ENCODE measurements at regions not wholly inside any gene's neighbourhood (a gene's known extent, or its start where the extent isn't known, plus 50 kb on each side); places are given as distances from the start of the nearest gene placed in this dataset.

- H3K4me3 ChIP-seq (ENCODE audit: control insufficient read depth in 1 of 7, extremely low read depth in 1 of 7, insufficient read depth in 4 of 7, low read depth in 2 of 7, low read length in 6 of 7), result no peak overlapping the region
- no peaks in the 10 kb centered on the region for H3K36me3 ChIP-seq (ENCODE audit: control insufficient read depth in 4 of 4, insufficient read depth in 4 of 4, low read length in 3 of 4)
- ChIA-PET CTCF (no interaction called here), POLR2A (no interaction called here)
- H3K27me3 ChIP-seq (replicated peaks in 2 of 5; ENCODE audit: control insufficient read depth in 4 of 5, insufficient read depth in 5 of 5, low read length in 4 of 5), result no peaks in the 10 kb centered on the region
- 89% methylated on average over 3 of the region's 4 CpGs for WGBS (ENCODE audit: insufficient coverage)
- H3K4me1 ChIP-seq (ENCODE audit: control extremely low read depth in 1 of 4, control insufficient read depth in 4 of 4, insufficient read depth in 4 of 4, low read length in 3 of 4), result no peaks in the 10 kb centered on the region
- H3K27ac ChIP-seq (ENCODE audit: insufficient read depth in 1 of 2, low read depth in 1 of 2, low read length in 2 of 2, poor library complexity in 1 of 2, severe bottlenecking in 2 of 2), result no peak overlapping the region
- H3K9me3 ChIP-seq (ENCODE audit: control extremely low read depth in 1 of 5, control insufficient read depth in 4 of 5, insufficient read depth in 2 of 5, low read depth in 1 of 5, low read length in 4 of 5), result peaks cover 0 to 1% (median 0%) of the 10 kb centered on the region in 5 experiments
- DNase-seq, result no peak
These were observed 1503.1 kb downstream of the PCDH9 start for GRCh38 chr13:65727070-65727469.

GRCh38 chr13:65725006-65725405 is 1505.1 kb downstream of the PCDH9 start:
- Histone ChIP-seq H3K9me3 (ENCODE audit: control extremely low read depth in 1 of 5, control insufficient read depth in 4 of 5, insufficient read depth in 2 of 5, low read depth in 1 of 5, low read length in 4 of 5) (no peaks in the 10 kb centered on the region), H3K36me3 (ENCODE audit: control insufficient read depth in 4 of 4, insufficient read depth in 4 of 4, low read length in 3 of 4) (no peaks in the 10 kb centered on the region), H3K4me3 (ENCODE audit: control insufficient read depth in 1 of 7, extremely low read depth in 1 of 7, insufficient read depth in 4 of 7, low read depth in 2 of 7, low read length in 6 of 7) (no peak overlapping the region), H3K4me1 (ENCODE audit: control extremely low read depth in 1 of 4, control insufficient read depth in 4 of 4, insufficient read depth in 4 of 4, low read length in 3 of 4) (no peaks in the 10 kb centered on the region), H3K27me3 (replicated peaks in 2 of 5; ENCODE audit: control insufficient read depth in 4 of 5, insufficient read depth in 5 of 5, low read length in 4 of 5) (no peaks in the 10 kb centered on the region), H3K27ac (ENCODE audit: insufficient read depth in 1 of 2, low read depth in 1 of 2, low read length in 2 of 2, poor library complexity in 1 of 2, severe bottlenecking in 2 of 2) (no peak overlapping the region)
- ChIA-PET POLR2A (no interaction called here), CTCF (no interaction called here)
- WGBS (ENCODE audit: insufficient coverage), result 100% methylated on average over 1 of the region's 3 CpGs
- DNase-seq, result no peak

GRCh38 chr13:65724226-65724625 is 1505.9 kb downstream of the PCDH9 start:
- H3K4me3 ChIP-seq (ENCODE audit: control insufficient read depth in 1 of 7, extremely low read depth in 1 of 7, insufficient read depth in 4 of 7, low read depth in 2 of 7, low read length in 6 of 7), result no peak overlapping the region
- no peak for DNase-seq
- WGBS (ENCODE audit: insufficient coverage), result 100% methylated on average over 1 of the region's 4 CpGs
- H3K36me3 ChIP-seq (ENCODE audit: control insufficient read depth in 4 of 4, insufficient read depth in 4 of 4, low read length in 3 of 4), result no peaks in the 10 kb centered on the region
- no peaks in the 10 kb centered on the region for H3K9me3 ChIP-seq (ENCODE audit: control extremely low read depth in 1 of 5, control insufficient read depth in 4 of 5, insufficient read depth in 2 of 5, low read depth in 1 of 5, low read length in 4 of 5)
- POLR2A ChIA-PET, result no interaction called here
- CTCF ChIA-PET, result no interaction called here
- H3K4me1 ChIP-seq (ENCODE audit: control extremely low read depth in 1 of 4, control insufficient read depth in 4 of 4, insufficient read depth in 4 of 4, low read length in 3 of 4), result no peaks in the 10 kb centered on the region
- no peaks in the 10 kb centered on the region for H3K27me3 ChIP-seq (replicated peaks in 2 of 5; ENCODE audit: control insufficient read depth in 4 of 5, insufficient read depth in 5 of 5, low read length in 4 of 5)
- no peak overlapping the region for H3K27ac ChIP-seq (ENCODE audit: insufficient read depth in 1 of 2, low read depth in 1 of 2, low read length in 2 of 2, poor library complexity in 1 of 2, severe bottlenecking in 2 of 2)

DNA sequence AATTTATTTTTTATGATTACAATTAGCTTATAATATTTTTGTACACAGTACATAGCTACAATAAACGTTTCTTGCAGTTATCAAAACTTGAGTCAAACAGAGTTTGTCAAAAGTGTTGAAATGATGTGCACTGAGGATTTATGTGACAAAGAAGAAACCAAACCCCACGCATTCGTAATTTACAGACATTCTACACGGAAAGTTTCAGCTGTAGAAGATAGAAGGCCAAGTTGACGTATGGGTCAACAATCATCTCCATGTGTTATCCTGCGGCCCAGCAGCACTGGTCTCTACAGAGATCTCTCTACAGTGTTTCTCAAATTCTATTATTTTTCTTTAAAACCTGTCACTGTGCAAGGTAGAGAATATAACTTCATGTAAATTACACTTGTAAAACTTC is 1507.6 kb downstream of the PCDH9 start:
- ChIA-PET CTCF (no interaction called here), POLR2A (no interaction called here)
- no peaks in the 10 kb centered on the region for H3K4me1 ChIP-seq (ENCODE audit: control extremely low read depth in 1 of 4, control insufficient read depth in 4 of 4, insufficient read depth in 4 of 4, low read length in 3 of 4)
- 96% methylated on average over 3 of the region's 6 CpGs for WGBS (ENCODE audit: insufficient coverage)
- DNase-seq, result no peak
- H3K27me3 ChIP-seq (replicated peaks in 2 of 5; ENCODE audit: control insufficient read depth in 4 of 5, insufficient read depth in 5 of 5, low read length in 4 of 5), result no peaks in the 10 kb centered on the region
- no peaks in the 10 kb centered on the region for H3K9me3 ChIP-seq (ENCODE audit: control extremely low read depth in 1 of 5, control insufficient read depth in 4 of 5, insufficient read depth in 2 of 5, low read depth in 1 of 5, low read length in 4 of 5)
- H3K36me3 ChIP-seq (ENCODE audit: control insufficient read depth in 4 of 4, insufficient read depth in 4 of 4, low read length in 3 of 4), result no peaks in the 10 kb centered on the region
- no peak overlapping the region for H3K27ac ChIP-seq (ENCODE audit: insufficient read depth in 1 of 2, low read depth in 1 of 2, low read length in 2 of 2, poor library complexity in 1 of 2, severe bottlenecking in 2 of 2)
- no peak overlapping the region for H3K4me3 ChIP-seq (ENCODE audit: control insufficient read depth in 1 of 7, extremely low read depth in 1 of 7, insufficient read depth in 4 of 7, low read depth in 2 of 7, low read length in 6 of 7)

DNA sequence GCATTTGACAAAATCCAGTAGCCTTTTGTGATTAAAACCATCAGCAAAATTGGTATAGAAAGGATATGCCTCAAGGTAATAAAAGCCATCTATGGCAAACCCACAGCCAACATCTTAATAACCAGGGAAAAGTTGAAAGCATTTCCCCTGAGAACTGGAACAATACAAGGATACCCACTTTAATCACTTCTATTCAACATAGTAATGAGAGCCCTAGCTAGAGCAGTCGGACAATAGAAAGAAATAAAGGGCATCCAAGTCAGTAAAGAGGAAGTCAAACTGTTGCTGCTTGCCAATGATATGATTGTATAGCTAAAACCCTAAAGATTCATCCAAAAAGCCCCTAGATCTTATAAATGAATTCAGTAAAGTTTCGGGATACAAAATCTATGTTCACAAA is 1510.3 kb downstream of the PCDH9 start:
- no CpG with 5 or more reads among the region's 2 CpGs for WGBS (ENCODE audit: insufficient coverage)
- CTCF ChIA-PET, result no interaction called here
- no peak for DNase-seq
- no peak overlapping the region for H3K4me3 ChIP-seq (ENCODE audit: control insufficient read depth in 1 of 7, extremely low read depth in 1 of 7, insufficient read depth in 4 of 7, low read depth in 2 of 7, low read length in 6 of 7)
- no peaks in the 10 kb centered on the region for H3K27me3 ChIP-seq (replicated peaks in 2 of 5; ENCODE audit: control insufficient read depth in 4 of 5, insufficient read depth in 5 of 5, low read length in 4 of 5)
- H3K36me3 ChIP-seq (ENCODE audit: control insufficient read depth in 4 of 4, insufficient read depth in 4 of 4, low read length in 3 of 4), result no peaks in the 10 kb centered on the region
- POLR2A ChIA-PET, result no interaction called here
- no peaks in the 10 kb centered on the region for H3K9me3 ChIP-seq (ENCODE audit: control extremely low read depth in 1 of 5, control insufficient read depth in 4 of 5, insufficient read depth in 2 of 5, low read depth in 1 of 5, low read length in 4 of 5)
- no peaks in the 10 kb centered on the region for H3K4me1 ChIP-seq (ENCODE audit: control extremely low read depth in 1 of 4, control insufficient read depth in 4 of 4, insufficient read depth in 4 of 4, low read length in 3 of 4)
- H3K27ac ChIP-seq (ENCODE audit: insufficient read depth in 1 of 2, low read depth in 1 of 2, low read length in 2 of 2, poor library complexity in 1 of 2, severe bottlenecking in 2 of 2), result no peak overlapping the region

GRCh38 chr13:65710514-65710913 is 1519.6 kb downstream of the PCDH9 start:
- no peaks in the 10 kb centered on the region for H3K36me3 ChIP-seq (ENCODE audit: control insufficient read depth in 4 of 4, insufficient read depth in 4 of 4, low read length in 3 of 4)
- 100% methylated on average over 2 of the region's 4 CpGs for WGBS (ENCODE audit: insufficient coverage)
- H3K4me1 ChIP-seq (ENCODE audit: control extremely low read depth in 1 of 4, control insufficient read depth in 4 of 4, insufficient read depth in 4 of 4, low read length in 3 of 4), result no peaks in the 10 kb centered on the region
- CTCF ChIA-PET, result no interaction called here
- H3K4me3 ChIP-seq (ENCODE audit: control insufficient read depth in 1 of 7, extremely low read depth in 1 of 7, insufficient read depth in 4 of 7, low read depth in 2 of 7, low read length in 6 of 7), result no peak overlapping the region
- POLR2A ChIA-PET, result no interaction called here
- DNase-seq, result no peak
- H3K27ac ChIP-seq (ENCODE audit: insufficient read depth in 1 of 2, low read depth in 1 of 2, low read length in 2 of 2, poor library complexity in 1 of 2, severe bottlenecking in 2 of 2), result no peak overlapping the region
- no peaks in the 10 kb centered on the region for H3K27me3 ChIP-seq (replicated peaks in 2 of 5; ENCODE audit: control insufficient read depth in 4 of 5, insufficient read depth in 5 of 5, low read length in 4 of 5)
- H3K9me3 ChIP-seq (ENCODE audit: control extremely low read depth in 1 of 5, control insufficient read depth in 4 of 5, insufficient read depth in 2 of 5, low read depth in 1 of 5, low read length in 4 of 5), result no peaks in the 10 kb centered on the region

GRCh38 chr13:65697843-65698242 is 1532.3 kb downstream of the PCDH9 start:
- no peaks in the 10 kb centered on the region for H3K36me3 ChIP-seq (ENCODE audit: control insufficient read depth in 4 of 4, insufficient read depth in 4 of 4, low read length in 3 of 4)
- H3K9me3 ChIP-seq (ENCODE audit: control extremely low read depth in 1 of 5, control insufficient read depth in 4 of 5, insufficient read depth in 2 of 5, low read depth in 1 of 5, low read length in 4 of 5), result no peaks in the 10 kb centered on the region
- no peaks in the 10 kb centered on the region for H3K4me1 ChIP-seq (ENCODE audit: control extremely low read depth in 1 of 4, control insufficient read depth in 4 of 4, insufficient read depth in 4 of 4, low read length in 3 of 4)
- H3K27ac ChIP-seq (ENCODE audit: insufficient read depth in 1 of 2, low read depth in 1 of 2, low read length in 2 of 2, poor library complexity in 1 of 2, severe bottlenecking in 2 of 2), result no peak overlapping the region
- H3K27me3 ChIP-seq (replicated peaks in 2 of 5; ENCODE audit: control insufficient read depth in 4 of 5, insufficient read depth in 5 of 5, low read length in 4 of 5), result no peaks in the 10 kb centered on the region
- ChIA-PET POLR2A (no interaction called here), CTCF (no interaction called here)
- no peak overlapping the region for H3K4me3 ChIP-seq (ENCODE audit: control insufficient read depth in 1 of 7, extremely low read depth in 1 of 7, insufficient read depth in 4 of 7, low read depth in 2 of 7, low read length in 6 of 7)
- DNase-seq, result no peak

- ChIA-PET POLR2A (no interaction called here), CTCF (no interaction called here)
- Histone ChIP-seq H3K27me3 (replicated peaks in 2 of 5; ENCODE audit: control insufficient read depth in 4 of 5, insufficient read depth in 5 of 5, low read length in 4 of 5) (no peaks in the 10 kb centered on the region), H3K4me3 (ENCODE audit: control insufficient read depth in 1 of 7, extremely low read depth in 1 of 7, insufficient read depth in 4 of 7, low read depth in 2 of 7, low read length in 6 of 7) (no peak overlapping the region), H3K36me3 (ENCODE audit: control insufficient read depth in 4 of 4, insufficient read depth in 4 of 4, low read length in 3 of 4) (no peaks in the 10 kb centered on the region), H3K9me3 (ENCODE audit: control extremely low read depth in 1 of 5, control insufficient read depth in 4 of 5, insufficient read depth in 2 of 5, low read depth in 1 of 5, low read length in 4 of 5) (peaks cover 0 to 3% (median 0%) of the 10 kb centered on the region in 5 experiments), H3K27ac (ENCODE audit: insufficient read depth in 1 of 2, low read depth in 1 of 2, low read length in 2 of 2, poor library complexity in 1 of 2, severe bottlenecking in 2 of 2) (no peak overlapping the region), H3K4me1 (ENCODE audit: control extremely low read depth in 1 of 4, control insufficient read depth in 4 of 4, insufficient read depth in 4 of 4, low read length in 3 of 4) (no peaks in the 10 kb centered on the region)
- no CpG with 5 or more reads among the region's 1 CpG for WGBS (ENCODE audit: insufficient coverage)
- no peak for DNase-seq
These were observed 1550.9 kb downstream of the PCDH9 start for GRCh38 chr13:65679240-65679639.
